B cell (primary cell): ENCODE measurements at regions not wholly inside any gene's neighbourhood (a gene's known extent, or its start where the extent isn't known, plus 50 kb on each side); places are given as distances from the start of the nearest gene placed in this dataset.

Experiments used
- ATAC-seq: fragments of 200-7000 bp; cut with Tn5 transposase; one replicate; pipeline ENCODE4 v1.10.0; 2021; ENCODE audit warnings: low read depth, mild to moderate bottlenecking, moderate number of reproducible peaks, moderate library complexity
- CTCF ChIA-PET: fragments of 350-600 bp; sonication (Branson Sonifier 250); formaldehyde crosslinking; loops from one replicate; lab custom pipeline; 2021; ENCODE audit warnings: antibody characterized with exemption, inconsistent platforms; lab: Charles Lee
- POLR2A ChIA-PET: fragments of 350-600 bp; sonication (Branson Sonifier 250); formaldehyde crosslinking; loops from one replicate; lab custom pipeline; 2021; ENCODE audit warnings: antibody characterized with exemption; lab: Charles Lee
- DNase-seq: peaks from one replicate; pipeline ENCODE4 v3.0.0; 2013
- H2AFZ ChIP-seq: 2 replicates; pipeline ENCODE4 v1.6.1; 2012; ENCODE audit warnings: mild to moderate bottlenecking, low read depth, low read length; ENCODE audit not compliant: insufficient read depth, poor library complexity, severe bottlenecking
- H3K27ac ChIP-seq, 2 donors: 1 replicate in 1 of 2; 2 replicates in 1 of 2; pipeline ENCODE4 v1.5.1; 2012 to 2013; ENCODE audit warnings: low read length in 2 of 2, mild to moderate bottlenecking in 2 of 2, moderate library complexity in 1 of 2
- H3K27me3 ChIP-seq, 4 experiments: fragments of 200-600 bp in 1 of 4; sonication (generic) in 1 of 4; replicated peaks in 1 of 4; 1 replicate in 2 of 4; 2 replicates in 2 of 4; pipeline versions ENCODE4 v1.6.1 to v1.7.0; 2013 to 2016; ENCODE audit warnings: low read length in 3 of 4, mild to moderate bottlenecking in 2 of 4, mixed read lengths in 1 of 4, moderate library complexity in 1 of 4; ENCODE audit not compliant: insufficient read depth in 4 of 4, control insufficient read depth in 3 of 4; ENCODE audit errors: control extremely low read depth in 1 of 4
- H3K36me3 ChIP-seq, 2 experiments: replicated peaks in 1 of 2; 1 replicate in 1 of 2; 2 replicates in 1 of 2; pipeline versions ENCODE4 v1.6.1 to v1.7.1; 2013; ENCODE audit warnings: low read length in 1 of 2; ENCODE audit not compliant: insufficient read depth in 2 of 2, control insufficient read depth in 1 of 2; ENCODE audit errors: control extremely low read depth in 1 of 2, extremely low read depth in 1 of 2
- H3K4me1 ChIP-seq, 2 donors: fragments of 200-600 bp in 1 of 2; sonication (generic) in 1 of 2; 1 replicate in 1 of 2; 2 replicates in 1 of 2; pipeline versions ENCODE4 v1.5.1 to v1.6.1; 2013 to 2017; ENCODE audit warnings: low read length in 2 of 2; ENCODE audit not compliant: control insufficient read depth in 2 of 2, insufficient read depth in 2 of 2
- H3K4me2 ChIP-seq: replicated peaks from 2 replicates; pipeline ENCODE3; 2012; ENCODE audit warnings: mild to moderate bottlenecking, low read depth, low read length; ENCODE audit not compliant: poor library complexity, severe bottlenecking
- H3K4me3 ChIP-seq, 5 experiments: fragments of 200-600 bp in 1 of 5; sonication (generic) in 1 of 5; 1 replicate in 3 of 5; 2 replicates in 2 of 5; pipeline versions ENCODE4 v1.5.1 to v1.7.0; 2011 to 2016; ENCODE audit warnings: low read length in 4 of 5, mild to moderate bottlenecking in 4 of 5, low read depth in 2 of 5, control low read depth in 1 of 5, moderate library complexity in 1 of 5; ENCODE audit not compliant: insufficient read depth in 1 of 5; ENCODE audit errors: control extremely low read depth in 1 of 5, extremely low read depth in 1 of 5
- H3K79me2 ChIP-seq: fragments of 200-600 bp; sonication (generic); one replicate; pipeline ENCODE4 v1.6.0; 2016; ENCODE audit warnings: low read length; ENCODE audit not compliant: control insufficient read depth, insufficient read depth
- H3K9ac ChIP-seq: fragments of 200-600 bp; sonication (generic); 2 replicates; pipeline ENCODE4 v1.6.1; 2017; ENCODE audit warnings: mild to moderate bottlenecking, low read length, moderate library complexity
- H3K9me3 ChIP-seq, 3 donors: one replicate each; pipeline versions ENCODE4 v1.6.1 to v1.7.1; 2013; ENCODE audit warnings: low read length in 2 of 3; ENCODE audit not compliant: control insufficient read depth in 2 of 3, insufficient read depth in 1 of 3; ENCODE audit errors: control extremely low read depth in 1 of 3
- H4K20me1 ChIP-seq: 2 replicates; pipeline ENCODE4 v1.6.0; 2012; ENCODE audit warnings: mild to moderate bottlenecking, low read length; ENCODE audit not compliant: insufficient read depth, control insufficient read depth, poor library complexity, severe bottlenecking
- H3K27ac Mint-ChIP-seq: one replicate; pipeline ENCODE4 v1.8.0; 2021; ENCODE audit warnings: mixed read lengths
- H3K27me3 Mint-ChIP-seq: one replicate; pipeline ENCODE4 v1.8.0; 2021; ENCODE audit warnings: mixed read lengths
- H3K4me1 Mint-ChIP-seq: one replicate; pipeline ENCODE4 v1.8.0; 2021; ENCODE audit warnings: mixed read lengths
- H3K4me3 Mint-ChIP-seq: one replicate; pipeline ENCODE4 v1.8.0; 2021; ENCODE audit warnings: mixed read lengths
- H3K9me3 Mint-ChIP-seq: one replicate; pipeline ENCODE4 v1.8.0; 2022; ENCODE audit warnings: mixed read lengths; ENCODE audit not compliant: insufficient read depth
- CTCF ChIP-seq: fragments of 200-600 bp; IDR thresholded peaks from one replicate; pipeline ENCODE4 v1.8.0; 2022; ENCODE audit warnings: antibody characterized with exemption, mild to moderate bottlenecking
- EZH2 ChIP-seq: IDR thresholded peaks from 2 replicates; pipeline ENCODE4 v1.6.1; 2012; ENCODE audit warnings: borderline replicate concordance, low read depth, mild to moderate bottlenecking, moderate library complexity, low read length; ENCODE audit not compliant: insufficient read depth, poor library complexity, severe bottlenecking
- WGBS: methylation state at CpG from one replicate; pipeline ENCODE4 v1.1.5; 2013; ENCODE audit warnings: missing lambda C conversion rate; ENCODE audit not compliant: insufficient coverage; 5-methylcytosine and 5-hydroxymethylcytosine counted together
- intact Hi-C: fragments of 100-400 bp; cut with micrococcal nuclease; formaldehyde crosslinking; loops from one replicate; pipeline ENCODE4 v1.10.0; 2022

GRCh38 chr13:74048756-74049155 lies 85.4 kb downstream of the KLF12 start:
- intact Hi-C loops: no loop called here
- WGBS: 96% methylated on average over 3 of the region's 5 CpGs
- H3K9me3 ChIP-seq: peaks cover 0 to 3% (median 0%) of the 10 kb centered on the region in 3 donors
- peaks cover 95% of the 10 kb centered on the region for H3K79me2 ChIP-seq
- POLR2A ChIA-PET: no interaction called here
- H3K9ac ChIP-seq: no peak overlapping the region
- peaks cover 11 to 12% of the 10 kb centered on the region in 2 donors for H3K4me1 ChIP-seq
- H4K20me1 ChIP-seq: peaks cover 17% of the 10 kb centered on the region
- no peaks in the 10 kb centered on the region for H3K9me3 Mint-ChIP-seq
- H2AFZ ChIP-seq: no peak overlapping the region
- peaks cover 54% of the 10 kb centered on the region for H3K4me1 Mint-ChIP-seq
- H3K27me3 ChIP-seq: no peaks in the 10 kb centered on the region
- H3K36me3 ChIP-seq: peaks cover 1 to 2% of the 10 kb centered on the region in 2 experiments
- no peak overlapping the region for H3K4me3 Mint-ChIP-seq
- H3K4me2 ChIP-seq: no peak overlapping the region
- no peak overlapping the region for H3K27ac Mint-ChIP-seq
- H3K27me3 Mint-ChIP-seq: no peaks in the 10 kb centered on the region
- H3K4me3 ChIP-seq: no peak overlapping the region
- no peak for TF ChIP-seq EZH2
- TF ChIP-seq CTCF: no peak
- no peak overlapping the region for H3K27ac ChIP-seq
- DNase-seq: no peak
- CTCF ChIA-PET: no interaction called here
- ATAC-seq: no peak

GRCh38 chr13:74047931-74048600 lies 86.1 kb downstream of the KLF12 start:
- no peaks in the 10 kb centered on the region for H3K27me3 Mint-ChIP-seq
- peaks cover 17% of the 10 kb centered on the region for H4K20me1 ChIP-seq
- peaks cover 58% of the 10 kb centered on the region for H3K4me1 Mint-ChIP-seq
- H3K27me3 ChIP-seq: no peaks in the 10 kb centered on the region
- H3K9me3 ChIP-seq: peaks cover 0 to 3% (median 0%) of the 10 kb centered on the region in 3 donors
- H3K27ac Mint-ChIP-seq: no peak overlapping the region
- no peak for TF ChIP-seq EZH2
- no peak for TF ChIP-seq CTCF
- no peak overlapping the region for H2AFZ ChIP-seq
- peaks cover 95% of the 10 kb centered on the region for H3K79me2 ChIP-seq
- ChIA-PET CTCF (interaction anchor here (0.6 kb wide), 1 partner anchor 172 kb away, joined by 3 read pairs; no protein-coding TSS in a partner anchor), POLR2A (no interaction called here)
- intact Hi-C loops: no loop called here
- H3K36me3 ChIP-seq: peaks cover 1 to 2% of the 10 kb centered on the region in 2 experiments
- no peak for ATAC-seq
- no peak overlapping the region for H3K4me3 Mint-ChIP-seq
- DNase-seq: no peak
- H3K4me3 ChIP-seq: no peak overlapping the region
- H3K9me3 Mint-ChIP-seq: no peaks in the 10 kb centered on the region
- H3K9ac ChIP-seq: no peak overlapping the region
- WGBS: no CpG with 5 or more reads among the region's 4 CpGs
- H3K4me2 ChIP-seq: no peak overlapping the region
- H3K4me1 ChIP-seq: peaks cover 11 to 12% of the 10 kb centered on the region in 2 donors
- H3K27ac ChIP-seq: no peak overlapping the region
